GM12891 (cell line): ENCODE measurements at regions not wholly inside any gene's neighbourhood (a gene's known extent, or its start where the extent isn't known, plus 50 kb on each side); places are given as distances from the start of the nearest gene placed in this dataset.

Source experiments
- POLR2A ChIP-seq: IDR thresholded peaks from 2 replicates; pipeline ENCODE4 v1.6.1; 2011; ENCODE audit warnings: low read depth, low read length, control low read depth
- POLR2AphosphoS5 ChIP-seq: IDR thresholded peaks from 2 replicates; pipeline ENCODE4 v1.6.1; 2011; ENCODE audit warnings: low read depth, low read length, control low read depth
- POU2F2 ChIP-seq: IDR thresholded peaks from 2 replicates; pipeline ENCODE4 v1.6.1; 2011; ENCODE audit warnings: low read depth, mild to moderate bottlenecking, control low read depth, low read length, moderate library complexity

GRCh38 chr5:169417676-169418075, 116.7 kb upstream of the SLIT3 start:
- TF ChIP-seq POU2F2 (no peak), POLR2A (no peak), POLR2AphosphoS5 (no peak)
